Neural cell (in vitro differentiated cells): ENCODE measurements at regions not wholly inside any gene's neighbourhood (a gene's known extent, or its start where the extent isn't known, plus 50 kb on each side); places are given as distances from the start of the nearest gene placed in this dataset.

Experiments used
- H2AFZ ChIP-seq: fragments of 200-600, 300-800 bp; sonication (generic), shearing (Covaris generic); 2 replicates; pipeline ENCODE4 v1.6.0; 2014; ENCODE audit warnings: low read depth, mild to moderate bottlenecking, antibody characterized with exemption, low read length, moderate library complexity
- H3F3A ChIP-seq: fragments of 200-600 bp; shearing (Covaris generic); 2 replicates; pipeline ENCODE4 v1.6.1; 2016; ENCODE audit warnings: mild to moderate bottlenecking, moderate library complexity, mixed read lengths, antibody characterized with exemption, low read length; ENCODE audit not compliant: insufficient read depth, poor library complexity, severe bottlenecking
- H3K27ac ChIP-seq: fragments of 200-600, 300-800 bp; sonication (generic), shearing (Covaris generic); 2 replicates; pipeline ENCODE4 v1.5.1; 2014; ENCODE audit warnings: mild to moderate bottlenecking, low read length, moderate library complexity
- H3K27me3 ChIP-seq: fragments of 300-800, 200-600 bp; sonication (generic), shearing (Covaris generic); 2 replicates; pipeline ENCODE4 v1.6.0; 2014; ENCODE audit warnings: mild to moderate bottlenecking, low read depth, low read length, moderate library complexity; ENCODE audit not compliant: insufficient read depth
- H3K36me3 ChIP-seq: fragments of 300-800, 200-600 bp; sonication (generic), shearing (Covaris generic); 2 replicates; pipeline ENCODE4 v1.5.1; 2014; ENCODE audit warnings: mild to moderate bottlenecking, antibody characterized with exemption, low read length, moderate library complexity; ENCODE audit not compliant: insufficient read depth
- H3K4me2 ChIP-seq: fragments of 300-800, 200-600 bp; sonication (generic), shearing (Covaris generic); 2 replicates; pipeline ENCODE4 v1.6.0; 2014; ENCODE audit warnings: mild to moderate bottlenecking, low read length
- H3K4me3 ChIP-seq: fragments of 300-800, 200-600 bp; sonication (generic), shearing (Covaris generic); 2 replicates; pipeline ENCODE4 v1.5.1; 2014; ENCODE audit warnings: mild to moderate bottlenecking, low read length, moderate library complexity
- H3K79me2 ChIP-seq: fragments of 200-600 bp; shearing (Covaris generic); replicated peaks from 2 replicates; pipeline ENCODE4 v1.6.0; 2014; ENCODE audit warnings: mild to moderate bottlenecking, low read length, moderate library complexity; ENCODE audit not compliant: insufficient read depth
- H3K9ac ChIP-seq: fragments of 300-800, 200-600 bp; sonication (generic), shearing (Covaris generic); 2 replicates; pipeline ENCODE4 v1.6.1; 2016; ENCODE audit warnings: mild to moderate bottlenecking, low read length, mixed read lengths
- H3K9me2 ChIP-seq: fragments of 200-600 bp; shearing (Covaris generic); 2 replicates; pipeline ENCODE4 v1.6.1; 2016; ENCODE audit warnings: mild to moderate bottlenecking, low read length, mixed read lengths; ENCODE audit not compliant: insufficient read depth
- H3K9me3 ChIP-seq: fragments of 200-600, 300-800 bp; sonication (generic), shearing (Covaris generic); 2 replicates; pipeline ENCODE4 v1.6.1; 2016; ENCODE audit warnings: mild to moderate bottlenecking, mixed run types, low read length, moderate library complexity, mixed read lengths
- H4K20me1 ChIP-seq: fragments of 200-600 bp; shearing (Covaris generic); 2 replicates; pipeline ENCODE4 v1.6.1; 2016; ENCODE audit warnings: mild to moderate bottlenecking, mixed run types; ENCODE audit not compliant: insufficient read depth
- CTCF ChIP-seq: fragments of 450-650 bp; IDR thresholded peaks from 2 replicates; pipeline ENCODE4 v1.5.1; 2014; ENCODE audit warnings: antibody characterized with exemption, mild to moderate bottlenecking, moderate library complexity; ENCODE audit not compliant: poor library complexity, severe bottlenecking
- EP300 ChIP-seq: fragments of 450-650 bp; conservative IDR thresholded peaks from 2 replicates; pipeline ENCODE4 v1.6.1; 2014; ENCODE audit warnings: antibody characterized with exemption, mild to moderate bottlenecking, moderate library complexity; ENCODE audit not compliant: poor library complexity, severe bottlenecking
- EZH2 ChIP-seq: fragments of 200-600, 300-800 bp; shearing (Covaris generic), sonication (generic); IDR thresholded peaks from 2 replicates; pipeline ENCODE4 v1.6.1; 2014; ENCODE audit warnings: antibody characterized with exemption, low read length, borderline replicate concordance, mild to moderate bottlenecking; ENCODE audit not compliant: insufficient read depth, poor library complexity, severe bottlenecking
- MXI1 ChIP-seq: fragments of 450-650 bp; conservative IDR thresholded peaks from 2 replicates; pipeline ENCODE4 v1.6.1; 2014; ENCODE audit warnings: antibody characterized with exemption, mild to moderate bottlenecking; ENCODE audit not compliant: poor library complexity, severe bottlenecking
- POLR2AphosphoS5 ChIP-seq: IDR thresholded peaks from 2 replicates; pipeline ENCODE4 v1.6.1; 2012
- RAD21 ChIP-seq: fragments of 450-650 bp; conservative IDR thresholded peaks from 2 replicates; pipeline ENCODE4 v1.6.1; 2014; ENCODE audit warnings: antibody characterized with exemption, mild to moderate bottlenecking, moderate library complexity
- SMC3 ChIP-seq: fragments of 450-650 bp; conservative IDR thresholded peaks from 2 replicates; pipeline ENCODE4 v1.6.1; 2014; ENCODE audit warnings: antibody characterized with exemption, mild to moderate bottlenecking, moderate library complexity; ENCODE audit not compliant: poor library complexity
- TAF1 ChIP-seq: IDR thresholded peaks from 2 replicates; pipeline ENCODE4 v1.6.1; 2012; ENCODE audit warnings: low read depth
- TF ChIP-seq, protein P1 (sequence below): IDR thresholded peaks from 2 replicates; pipeline ENCODE4 v1.6.1; 2012; ENCODE audit warnings: borderline replicate concordance

- Histone ChIP-seq H3K9me2 (no peaks in the 10 kb centered on the region), H3K9ac (no peak overlapping the region), H3K36me3 (no peaks in the 10 kb centered on the region), H2AFZ (no peak overlapping the region), H3K27ac (no peak overlapping the region), H3K4me2 (no peak overlapping the region), H3K4me3 (no peak overlapping the region), H3K27me3 (no peaks in the 10 kb centered on the region), H3F3A (no peaks in the 10 kb centered on the region), H3K9me3 (no peaks in the 10 kb centered on the region), H4K20me1 (no peaks in the 10 kb centered on the region), H3K79me2 (no peaks in the 10 kb centered on the region)
- TF ChIP-seq TAF1 (no peak), SMC3 (no peak), MXI1 (no peak), EP300 (no peak), CTCF (no peak), POLR2AphosphoS5 (no peak)
- TF ChIP-seq, protein P1, sequence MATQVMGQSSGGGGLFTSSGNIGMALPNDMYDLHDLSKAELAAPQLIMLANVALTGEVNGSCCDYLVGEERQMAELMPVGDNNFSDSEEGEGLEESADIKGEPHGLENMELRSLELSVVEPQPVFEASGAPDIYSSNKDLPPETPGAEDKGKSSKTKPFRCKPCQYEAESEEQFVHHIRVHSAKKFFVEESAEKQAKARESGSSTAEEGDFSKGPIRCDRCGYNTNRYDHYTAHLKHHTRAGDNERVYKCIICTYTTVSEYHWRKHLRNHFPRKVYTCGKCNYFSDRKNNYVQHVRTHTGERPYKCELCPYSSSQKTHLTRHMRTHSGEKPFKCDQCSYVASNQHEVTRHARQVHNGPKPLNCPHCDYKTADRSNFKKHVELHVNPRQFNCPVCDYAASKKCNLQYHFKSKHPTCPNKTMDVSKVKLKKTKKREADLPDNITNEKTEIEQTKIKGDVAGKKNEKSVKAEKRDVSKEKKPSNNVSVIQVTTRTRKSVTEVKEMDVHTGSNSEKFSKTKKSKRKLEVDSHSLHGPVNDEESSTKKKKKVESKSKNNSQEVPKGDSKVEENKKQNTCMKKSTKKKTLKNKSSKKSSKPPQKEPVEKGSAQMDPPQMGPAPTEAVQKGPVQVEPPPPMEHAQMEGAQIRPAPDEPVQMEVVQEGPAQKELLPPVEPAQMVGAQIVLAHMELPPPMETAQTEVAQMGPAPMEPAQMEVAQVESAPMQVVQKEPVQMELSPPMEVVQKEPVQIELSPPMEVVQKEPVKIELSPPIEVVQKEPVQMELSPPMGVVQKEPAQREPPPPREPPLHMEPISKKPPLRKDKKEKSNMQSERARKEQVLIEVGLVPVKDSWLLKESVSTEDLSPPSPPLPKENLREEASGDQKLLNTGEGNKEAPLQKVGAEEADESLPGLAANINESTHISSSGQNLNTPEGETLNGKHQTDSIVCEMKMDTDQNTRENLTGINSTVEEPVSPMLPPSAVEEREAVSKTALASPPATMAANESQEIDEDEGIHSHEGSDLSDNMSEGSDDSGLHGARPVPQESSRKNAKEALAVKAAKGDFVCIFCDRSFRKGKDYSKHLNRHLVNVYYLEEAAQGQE = no peak
These were observed 446.6 kb upstream of the GRIA1 start for GRCh38 chr5:153043886-153044285.

DNA sequence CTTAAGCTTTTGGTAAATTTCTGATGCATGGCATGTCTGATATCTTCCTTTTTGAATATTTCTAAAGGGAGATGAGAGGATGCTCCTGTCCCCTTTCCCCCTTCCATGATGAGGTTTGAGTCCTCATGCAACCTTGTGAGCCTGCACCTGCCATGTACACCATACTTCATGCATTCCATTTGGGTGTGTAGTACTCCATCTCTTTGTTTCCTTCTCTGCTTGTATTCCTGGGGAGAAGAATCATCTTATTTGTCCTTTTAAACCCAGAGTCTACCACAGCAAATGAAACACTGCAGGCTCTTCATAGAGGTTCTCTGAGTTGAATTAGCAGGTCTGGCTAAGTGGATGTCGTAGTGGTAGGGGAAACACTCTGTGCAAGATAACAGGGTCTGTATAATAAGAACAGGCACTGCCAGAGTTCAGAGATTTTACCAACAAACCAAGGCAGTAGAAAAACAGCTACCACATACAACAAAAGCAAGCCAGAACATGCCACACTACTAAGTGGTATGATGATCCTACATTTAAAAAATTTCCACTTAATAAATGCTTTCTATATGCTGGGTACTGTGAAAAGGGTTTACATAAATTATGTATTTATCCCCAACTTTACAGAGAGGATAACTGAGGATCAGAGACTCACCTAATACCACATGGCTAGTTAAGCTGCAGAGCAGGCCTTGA is 439.8 kb upstream of the GRIA1 start:
- Histone ChIP-seq H3K27ac (no peak overlapping the region), H3K9me2 (no peaks in the 10 kb centered on the region), H3K27me3 (no peaks in the 10 kb centered on the region), H3K9ac (no peak overlapping the region), H3K4me3 (no peak overlapping the region), H3F3A (no peaks in the 10 kb centered on the region), H3K36me3 (no peaks in the 10 kb centered on the region), H3K4me2 (no peak overlapping the region), H2AFZ (no peak overlapping the region), H3K9me3 (no peaks in the 10 kb centered on the region), H4K20me1 (no peaks in the 10 kb centered on the region), H3K79me2 (no peaks in the 10 kb centered on the region)
- TF ChIP-seq EZH2 = no peak
- no peak for TF ChIP-seq MXI1
- no peak for TF ChIP-seq RAD21
- no peak for TF ChIP-seq SMC3
- TF ChIP-seq TAF1 = no peak
- TF ChIP-seq CTCF = no peak
- TF ChIP-seq EP300 = no peak
- TF ChIP-seq, protein P1 = no peak
- no peak for TF ChIP-seq POLR2AphosphoS5
